HepG2 (cell line): ENCODE measurements at regions not wholly inside any gene's neighbourhood (a gene's known extent, or its start where the extent isn't known, plus 50 kb on each side); places are given as distances from the start of the nearest gene placed in this dataset.
A peak's percentile ranks its signal among the peaks of the same experiment; 100 is the strongest.

ENCODE experiments used
- ATAC-seq: fragments of 200-7000 bp; cut with Tn5 transposase; 3 replicates; pipeline ENCODE4 v1.9.1; 2020; ENCODE audit warnings: mild to moderate bottlenecking, moderate library complexity
- BruUV-seq: library from RNA; stranded (reverse); fragments of 400-500 nt; replicated peaks from 2 replicates; lab custom pipeline; 2021; lab: Mats Ljungman, UMichigan
- CTCF ChIA-PET: fragments of 300-600 bp; formaldehyde crosslinking; extraction: SDS; loops from one replicate; lab custom pipeline; 2021; ENCODE audit warnings: low total read pairs, inconsistent platforms, low intra/inter-chr PET ratio; lab: Yijun Ruan, JAX
- POLR2A ChIA-PET: fragments of 350-600 bp; sonication (Branson Sonifier 250); formaldehyde crosslinking; loops from one replicate; lab custom pipeline; 2020; ENCODE audit warnings: antibody characterized with exemption, inconsistent platforms; lab: Yijun Ruan, JAX
- DNase-seq: peaks from one replicate; pipeline ENCODE4 v3.0.0-alpha.2; 2015; ENCODE audit warnings: low spot score
- FAIRE-seq: peaks from 3 replicates; lab custom pipeline; 2011; peaks lifted over from hg19 to GRCh38; lab: Jason Lieb, UNC
- H2AFZ ChIP-seq: one replicate; pipeline ENCODE4 v1.6.1; 2011; ENCODE audit warnings: low read length, inconsistent platforms
- H3K27ac ChIP-seq: fragments of 300-600 bp; 3 replicates; pipeline ENCODE4 v1.8.0; 2011; ENCODE audit warnings: mixed run types, mild to moderate bottlenecking, mixed read lengths, low read length, inconsistent platforms; ENCODE audit not compliant: insufficient read depth; ENCODE audit errors: extremely low read length
- H3K27me3 ChIP-seq, 2 experiments: fragments of 200-600 bp in 1 of 2; 2 replicates in 1 of 2; 3 replicates in 1 of 2; pipeline versions ENCODE4 v1.6.0 to v1.8.0; 2011; ENCODE audit warnings: low read length in 2 of 2, mild to moderate bottlenecking in 2 of 2, moderate library complexity in 2 of 2, inconsistent platforms in 1 of 2; ENCODE audit not compliant: insufficient read depth in 2 of 2, control insufficient read depth in 1 of 2
- H3K36me3 ChIP-seq, 2 experiments: fragments of 200-600 bp in 1 of 2; replicated peaks in 1 of 2; 2 replicates in 1 of 2; 3 replicates in 1 of 2; pipeline versions ENCODE4 v1.5.1 to v1.8.0; 2011; ENCODE audit warnings: low read length in 2 of 2, inconsistent platforms in 1 of 2; ENCODE audit not compliant: insufficient read depth in 2 of 2, control insufficient read depth in 1 of 2
- H3K4me1 ChIP-seq: 2 replicates; pipeline ENCODE4 v1.5.1; 2012; ENCODE audit warnings: low read length, inconsistent platforms; ENCODE audit not compliant: insufficient read depth
- H3K4me2 ChIP-seq: 2 replicates; pipeline ENCODE4 v1.6.0; 2011; ENCODE audit warnings: low read depth, low read length, inconsistent platforms
- H3K4me3 ChIP-seq, 3 experiments: fragments of 200-600 bp in 1 of 3; sonication (generic), shearing (Covaris generic) in 1 of 3; replicated peaks in 1 of 3; 2 replicates each; pipeline ENCODE4 v1.5.1; 2011 to 2016; ENCODE audit warnings: low read length in 3 of 3, inconsistent platforms in 2 of 3, low read depth in 2 of 3, mild to moderate bottlenecking in 2 of 3, control low read depth in 1 of 3, mixed read lengths in 1 of 3; ENCODE audit not compliant: insufficient read depth in 1 of 3
- H3K79me2 ChIP-seq: one replicate; pipeline ENCODE4 v1.6.1; 2011; ENCODE audit warnings: low read length, inconsistent platforms; ENCODE audit not compliant: insufficient read depth
- H3K9ac ChIP-seq: 2 replicates; pipeline ENCODE4 v1.6.0; 2011; ENCODE audit warnings: mild to moderate bottlenecking, low read depth, low read length, inconsistent platforms; ENCODE audit not compliant: insufficient read depth
- H3K9me3 ChIP-seq: 2 replicates; pipeline ENCODE4 v1.5.1; 2012; ENCODE audit warnings: mild to moderate bottlenecking, low read length
- H4K20me1 ChIP-seq: 2 replicates; pipeline ENCODE4 v1.6.0; 2011; ENCODE audit warnings: inconsistent platforms, mild to moderate bottlenecking, low read length, moderate library complexity; ENCODE audit not compliant: insufficient read depth
- GABPA ChIP-seq, 2 experiments: IDR thresholded peaks; 2 replicates each; pipeline ENCODE4 v1.6.1; 2011 to 2016; ENCODE audit warnings: low read depth in 2 of 2, low read length in 1 of 2, missing biosample characterization in 1 of 2, missing genetic modification characterization in 1 of 2
- MAFF ChIP-seq: IDR thresholded peaks from 2 replicates; pipeline ENCODE4 v1.6.1; 2011; ENCODE audit warnings: low read depth, low read length, improper control_type of control experiment
- MAFK ChIP-seq, 2 experiments: IDR thresholded peaks in 1 of 2; conservative IDR thresholded peaks in 1 of 2; 2 replicates each; pipeline ENCODE4 v1.6.1; 2011; ENCODE audit warnings: improper control_type of control experiment in 2 of 2, low read length in 2 of 2
- WGBS: methylation state at CpG from one replicate; pipeline ENCODE4 v1.1.6; 2017; ENCODE audit warnings: low lambda C conversion rate; 5-methylcytosine and 5-hydroxymethylcytosine counted together
- in situ Hi-C: cut with HindIII; loops from 2 replicates; pipeline ENCODE4 v1.10.0; 2017; ENCODE audit warnings: low pct_unique_long_range_greater_than_20kb; ENCODE audit not compliant: extremely low pct_ligation_motif_present
- intact Hi-C: fragments of 100-400 bp; cut with micrococcal nuclease; formaldehyde crosslinking; loops from one replicate; pipeline ENCODE4 v1.10.0; 2022; ENCODE audit not compliant: unreplicated experiment
- TF ChIP-seq, protein P1 (sequence below), 2 experiments: sonication (generic) in 1 of 2; formaldehyde crosslinking in 1 of 2; IDR thresholded peaks; 2 replicates each; pipeline versions ENCODE4 v1.5.1 to v1.6.1; 2011 to 2020; ENCODE audit warnings: borderline replicate concordance in 1 of 2, low read depth in 1 of 2, low read length in 1 of 2, mild to moderate bottlenecking in 1 of 2, missing genetic modification reagents in 1 of 2, moderate library complexity in 1 of 2
- TF ChIP-seq, protein P2 (sequence below): sonication (generic); formaldehyde crosslinking; conservative IDR thresholded peaks from 2 replicates; pipeline ENCODE4 v1.8.0; 2022; ENCODE audit warnings: low read depth, missing genetic modification reagents

DNA sequence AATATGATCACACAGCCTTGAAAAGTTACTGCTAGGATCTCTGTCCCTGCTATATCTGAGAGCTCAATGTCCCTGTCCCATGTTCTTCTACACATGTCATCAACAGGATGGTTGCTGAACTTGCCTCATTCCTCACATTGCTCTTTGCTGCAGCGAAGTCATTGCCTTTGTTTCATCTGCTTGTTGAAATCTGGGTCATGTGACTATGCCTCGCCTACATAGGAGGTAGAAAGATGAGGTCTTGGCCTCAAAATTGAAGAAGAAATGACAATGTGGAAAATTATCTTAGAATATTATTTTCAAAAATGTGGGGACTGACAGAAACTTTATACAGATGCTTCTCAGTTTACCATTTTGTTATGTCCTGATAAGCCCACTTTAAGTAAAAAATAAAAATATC is 494.2 kb downstream of the SOX5 start (continued):
- TF ChIP-seq, protein P1, sequence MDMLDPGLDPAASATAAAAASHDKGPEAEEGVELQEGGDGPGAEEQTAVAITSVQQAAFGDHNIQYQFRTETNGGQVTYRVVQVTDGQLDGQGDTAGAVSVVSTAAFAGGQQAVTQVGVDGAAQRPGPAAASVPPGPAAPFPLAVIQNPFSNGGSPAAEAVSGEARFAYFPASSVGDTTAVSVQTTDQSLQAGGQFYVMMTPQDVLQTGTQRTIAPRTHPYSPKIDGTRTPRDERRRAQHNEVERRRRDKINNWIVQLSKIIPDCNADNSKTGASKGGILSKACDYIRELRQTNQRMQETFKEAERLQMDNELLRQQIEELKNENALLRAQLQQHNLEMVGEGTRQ (IDR thresholded peaks at IDR 0.05; ENCODE audit: low read depth, low read length): no peak
- TF ChIP-seq, protein P1 (CRISPR knock-in tag; IDR thresholded peaks at IDR 0.05; ENCODE audit: borderline replicate concordance): no peak
- TF ChIP-seq, protein P2, sequence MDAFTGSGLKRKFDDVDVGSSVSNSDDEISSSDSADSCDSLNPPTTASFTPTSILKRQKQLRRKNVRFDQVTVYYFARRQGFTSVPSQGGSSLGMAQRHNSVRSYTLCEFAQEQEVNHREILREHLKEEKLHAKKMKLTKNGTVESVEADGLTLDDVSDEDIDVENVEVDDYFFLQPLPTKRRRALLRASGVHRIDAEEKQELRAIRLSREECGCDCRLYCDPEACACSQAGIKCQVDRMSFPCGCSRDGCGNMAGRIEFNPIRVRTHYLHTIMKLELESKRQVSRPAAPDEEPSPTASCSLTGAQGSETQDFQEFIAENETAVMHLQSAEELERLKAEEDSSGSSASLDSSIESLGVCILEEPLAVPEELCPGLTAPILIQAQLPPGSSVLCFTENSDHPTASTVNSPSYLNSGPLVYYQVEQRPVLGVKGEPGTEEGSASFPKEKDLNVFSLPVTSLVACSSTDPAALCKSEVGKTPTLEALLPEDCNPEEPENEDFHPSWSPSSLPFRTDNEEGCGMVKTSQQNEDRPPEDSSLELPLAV: no peak

DNA sequence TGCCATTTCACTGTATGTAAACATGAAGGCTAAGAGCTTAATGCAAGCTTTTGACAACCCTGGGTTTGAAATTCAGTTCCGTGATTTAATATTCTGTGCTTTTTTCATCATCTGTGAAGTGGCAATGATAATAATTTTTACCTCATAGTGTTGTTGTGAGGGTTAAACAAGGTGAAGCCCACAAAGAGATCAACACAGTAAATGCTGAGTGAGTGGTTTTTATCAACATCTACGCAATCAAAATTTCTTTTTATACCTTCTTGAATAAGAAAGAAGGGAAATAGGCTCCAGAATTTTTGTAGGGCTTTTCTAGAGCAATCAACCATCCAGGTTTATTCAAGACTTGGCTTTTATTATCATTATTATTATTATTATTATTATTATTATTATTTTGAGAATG is 490.8 kb downstream of the SOX5 start:
- POLR2A ChIA-PET: no interaction called here
- BruUV-seq: no TSS peak
- WGBS: 45% methylated on average over 2 of the region's 2 CpGs

More for the DNA sequence above, 490.8 kb downstream of the SOX5 start:
- intact Hi-C loops (no loop called here), in situ Hi-C loops (no loop called here)
- Histone ChIP-seq H3K4me1 (no peaks in the 10 kb centered on the region), H3K79me2 (no peaks in the 10 kb centered on the region), H3K4me3 (no peak overlapping the region), H2AFZ (no peak overlapping the region), H3K36me3 (no peaks in the 10 kb centered on the region), H4K20me1 (no peaks in the 10 kb centered on the region), H3K9me3 (no peaks in the 10 kb centered on the region), H3K27ac (no peak overlapping the region), H3K27me3 (no peaks in the 10 kb centered on the region), H3K4me2 (no peak overlapping the region), H3K9ac (no peak overlapping the region)
- CTCF ChIA-PET: no interaction called here
- no peak for TF ChIP-seq GABPA (IDR thresholded peaks at IDR 0.05; ENCODE audit: low read depth, low read length)
- TF ChIP-seq GABPA (CRISPR knock-in tag; IDR thresholded peaks at IDR 0.05; ENCODE audit: low read depth): no peak
- peak; percentile 58 to 76 for TF ChIP-seq MAFK (conservative IDR thresholded peaks at IDR 0.05 in 1 of 2, IDR thresholded peaks at IDR 0.05 in 1 of 2; ENCODE audit: low read length in 2 of 2)
- peak; percentile 64 for TF ChIP-seq MAFF
- ATAC-seq (no peak), FAIRE-seq (no peak), DNase-seq (no peak)
